ENCODE measurements at regions not wholly inside any gene's neighbourhood (a gene's known extent, or its start where the extent isn't known, plus 50 kb on each side); places are given as distances from the start of the nearest gene placed in this dataset.

DNA sequence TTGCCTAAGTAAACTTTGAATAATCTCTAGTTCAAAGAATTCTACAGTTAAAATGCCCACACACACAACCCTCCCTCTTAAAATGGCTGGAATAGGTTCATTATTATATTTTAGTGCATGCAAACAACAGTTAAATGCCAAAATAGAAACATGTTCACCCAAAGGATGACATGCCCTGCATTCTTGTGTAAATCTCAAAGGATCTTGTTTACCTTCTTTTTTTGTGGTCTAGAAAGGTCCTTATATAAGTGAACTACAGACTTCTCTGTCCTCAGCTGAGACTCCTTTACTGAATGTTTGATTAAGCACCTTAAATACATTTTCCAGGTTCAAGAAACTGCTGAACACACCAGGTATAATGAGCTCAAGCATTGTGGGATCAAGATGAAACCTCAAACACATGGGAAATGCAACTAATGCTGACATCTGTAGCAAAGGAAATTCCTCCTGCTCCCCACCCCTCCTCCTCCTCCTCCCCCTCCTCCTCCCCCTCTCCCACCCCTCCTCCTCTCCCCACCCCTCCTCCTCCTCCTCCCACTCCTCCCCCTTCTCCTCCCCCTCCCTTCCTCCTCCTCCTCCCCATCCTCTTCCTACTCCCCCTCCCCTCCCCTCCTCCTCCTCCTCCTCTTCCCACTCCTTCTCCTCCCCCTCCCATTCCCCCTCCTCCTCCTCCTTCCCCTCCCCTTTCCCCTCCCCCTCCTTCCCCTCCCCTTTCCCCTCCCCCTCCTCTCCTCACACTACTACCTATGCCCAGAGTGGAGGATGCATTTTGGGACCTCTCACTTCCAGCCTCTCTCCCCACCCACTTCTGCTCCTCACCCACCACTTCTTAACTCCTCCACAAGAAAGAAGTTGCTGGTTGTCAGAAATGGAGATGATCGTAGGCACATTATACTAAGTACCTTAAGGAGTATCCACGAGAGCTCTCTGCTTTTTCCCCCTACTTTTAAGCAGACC lies 233.9 kb downstream of the MRPL39 start:
- POLR2A ChIA-PET, result no interaction called here

DNA sequence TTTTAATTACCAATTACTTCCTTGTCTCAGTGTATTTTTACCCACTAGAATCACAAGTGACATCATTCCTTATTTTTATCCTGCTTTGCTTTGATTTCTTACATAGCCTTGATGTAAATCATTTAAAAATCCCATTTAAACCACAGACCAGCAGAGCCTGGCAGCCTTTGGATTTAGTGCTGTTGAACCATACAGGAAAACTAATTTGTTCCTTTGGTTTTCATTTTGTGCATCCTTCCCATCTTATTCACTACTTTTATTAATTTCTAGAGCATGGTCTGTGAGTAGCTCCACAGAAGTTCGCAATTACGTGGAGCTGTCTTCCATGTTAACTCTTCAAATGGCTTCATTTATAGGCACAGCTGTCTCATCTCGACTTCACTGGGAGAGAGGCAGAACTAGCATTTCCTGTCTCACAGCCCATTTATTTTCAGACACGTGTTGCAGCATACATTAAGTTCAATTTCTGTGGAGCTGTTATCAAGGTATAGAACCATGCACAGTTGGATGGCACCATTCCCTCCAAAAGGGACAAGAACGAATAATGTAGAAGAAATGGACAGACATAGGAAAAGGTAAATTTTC lies 235.3 kb downstream of the MRPL39 start:
- ATAC-seq (ENCODE audit: low read depth) (no peak), DNase-seq (no peak)
- Mint-ChIP-seq H3K27ac (no peak overlapping the region), H3K4me1 (peaks cover under 1% of the 10 kb centered on the region), H3K27me3 (peaks cover 22% of the 10 kb centered on the region), H3K4me3 (no peak overlapping the region), H3K9me3 (no peaks in the 10 kb centered on the region), H3K36me3 (no peaks in the 10 kb centered on the region)
- POLR2A ChIA-PET, result no interaction called here

More for the DNA sequence above, 233.9 kb downstream of the MRPL39 start:
- DNase-seq (no peak), ATAC-seq (ENCODE audit: low read depth) (no peak)
- no peaks in the 10 kb centered on the region for H3K36me3 Mint-ChIP-seq
- H3K4me3 Mint-ChIP-seq, result no peak overlapping the region
- H3K4me1 Mint-ChIP-seq, result peaks cover 8% of the 10 kb centered on the region
- peaks cover 23% of the 10 kb centered on the region for H3K27me3 Mint-ChIP-seq
- no peak overlapping the region for H3K27ac Mint-ChIP-seq
- H3K9me3 Mint-ChIP-seq, result no peaks in the 10 kb centered on the region

GRCh38 chr21:25370311-25370744 lies 237.0 kb downstream of the MRPL39 start:
- ATAC-seq (ENCODE audit: low read depth) (no peak), DNase-seq (no peak)
- Mint-ChIP-seq H3K36me3 (no peaks in the 10 kb centered on the region), H3K9me3 (no peaks in the 10 kb centered on the region), H3K4me1 (no peaks in the 10 kb centered on the region), H3K27me3 (peaks cover 10% of the 10 kb centered on the region), H3K4me3 (no peak overlapping the region), H3K27ac (no peak overlapping the region)
- POLR2A ChIA-PET, result no interaction called here

DNA sequence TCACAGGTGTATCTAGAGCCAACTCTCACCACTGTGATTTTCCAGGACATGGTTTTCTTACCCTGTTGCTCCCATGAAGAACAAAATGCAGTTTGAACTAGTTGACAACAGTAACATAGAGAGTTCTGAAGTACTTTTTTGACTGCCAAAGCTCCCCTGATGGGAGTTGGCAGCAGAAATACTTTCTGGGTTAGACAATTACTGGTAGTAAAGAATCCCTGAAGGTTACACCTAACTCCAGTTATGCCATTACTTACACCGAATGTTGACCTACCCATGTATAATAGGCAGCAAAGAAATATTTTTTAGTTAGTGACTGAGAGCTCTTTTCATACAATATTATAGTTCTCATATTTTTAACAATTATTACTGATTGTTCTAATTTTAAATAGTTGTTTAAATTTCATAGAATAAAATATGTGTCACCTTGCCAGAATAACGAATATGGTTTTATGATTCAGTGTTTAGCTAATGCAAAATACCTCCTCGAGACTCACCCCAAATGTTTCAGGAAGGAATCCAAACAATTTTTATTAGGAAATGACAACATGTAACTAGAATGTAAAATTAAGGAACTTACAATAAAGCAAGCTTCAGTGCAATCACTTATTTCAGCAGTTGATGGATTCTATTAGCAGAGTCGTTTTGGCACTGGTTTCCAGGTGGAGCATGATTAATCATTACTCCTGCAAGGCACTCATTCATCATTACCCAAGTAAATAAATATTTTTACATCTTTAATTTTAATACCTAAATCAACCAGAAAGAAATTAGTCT lies 237.6 kb downstream of the MRPL39 start:
- Mint-ChIP-seq H3K36me3 (no peaks in the 10 kb centered on the region), H3K9me3 (no peaks in the 10 kb centered on the region), H3K27ac (no peak overlapping the region), H3K27me3 (peaks cover 6% of the 10 kb centered on the region), H3K4me3 (no peak overlapping the region), H3K4me1 (no peaks in the 10 kb centered on the region)
- ATAC-seq (ENCODE audit: low read depth) (no peak), DNase-seq (no peak)
- POLR2A ChIA-PET, result no interaction called here

DNA sequence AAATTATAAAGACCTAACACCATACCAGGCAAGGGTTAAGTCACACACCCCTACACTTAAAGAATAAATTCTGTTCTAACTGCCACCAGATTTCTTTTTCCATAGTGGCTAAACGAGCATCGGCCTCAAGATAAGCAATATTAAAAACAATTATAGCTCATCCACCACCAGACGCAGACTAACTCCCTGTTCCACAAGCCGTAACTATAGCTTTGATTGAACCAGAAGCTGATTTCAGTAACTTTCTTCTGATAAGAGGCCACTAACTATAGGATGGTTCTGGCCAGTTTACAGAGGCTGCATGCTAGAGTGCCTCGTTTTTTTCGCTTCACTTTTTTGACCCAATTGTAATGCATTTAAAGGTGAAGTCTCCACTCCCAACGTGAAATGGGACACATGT lies 238.8 kb downstream of the MRPL39 start:
- POLR2A ChIA-PET, result no interaction called here
- Mint-ChIP-seq H3K4me3 (no peak overlapping the region), H3K27ac (no peak overlapping the region), H3K4me1 (no peaks in the 10 kb centered on the region), H3K36me3 (no peaks in the 10 kb centered on the region), H3K27me3 (peaks cover 2% of the 10 kb centered on the region), H3K9me3 (no peaks in the 10 kb centered on the region)
- ATAC-seq (ENCODE audit: low read depth) (no peak), DNase-seq (no peak)

DNA sequence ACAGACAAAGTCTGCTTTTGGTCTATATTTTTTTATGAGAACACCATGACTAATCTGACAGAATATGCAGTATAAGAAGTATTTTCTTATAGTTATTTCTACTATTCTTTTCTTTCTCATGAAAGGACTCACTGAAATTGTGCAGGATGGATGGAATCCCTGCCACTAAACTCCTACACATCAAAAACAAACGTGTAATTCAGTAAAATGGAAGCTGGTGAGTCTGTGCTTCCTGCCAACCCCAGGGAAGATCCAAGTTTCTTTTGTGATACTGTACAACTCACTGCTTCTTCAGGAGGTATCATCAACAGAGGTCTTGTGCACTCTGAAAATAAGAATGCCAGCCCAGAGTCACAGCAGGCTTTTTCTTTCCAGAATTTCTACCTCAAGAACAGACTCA lies 241.2 kb downstream of the MRPL39 start:
- H3K36me3 Mint-ChIP-seq, result no peaks in the 10 kb centered on the region
- no peak for ATAC-seq (ENCODE audit: low read depth)
- no peak overlapping the region for H3K4me3 Mint-ChIP-seq
- H3K9me3 Mint-ChIP-seq, result no peaks in the 10 kb centered on the region
- H3K4me1 Mint-ChIP-seq, result no peaks in the 10 kb centered on the region
- DNase-seq, result no peak
- POLR2A ChIA-PET, result no interaction called here
- no peak overlapping the region for H3K27ac Mint-ChIP-seq
- peaks cover 2% of the 10 kb centered on the region for H3K27me3 Mint-ChIP-seq

DNA sequence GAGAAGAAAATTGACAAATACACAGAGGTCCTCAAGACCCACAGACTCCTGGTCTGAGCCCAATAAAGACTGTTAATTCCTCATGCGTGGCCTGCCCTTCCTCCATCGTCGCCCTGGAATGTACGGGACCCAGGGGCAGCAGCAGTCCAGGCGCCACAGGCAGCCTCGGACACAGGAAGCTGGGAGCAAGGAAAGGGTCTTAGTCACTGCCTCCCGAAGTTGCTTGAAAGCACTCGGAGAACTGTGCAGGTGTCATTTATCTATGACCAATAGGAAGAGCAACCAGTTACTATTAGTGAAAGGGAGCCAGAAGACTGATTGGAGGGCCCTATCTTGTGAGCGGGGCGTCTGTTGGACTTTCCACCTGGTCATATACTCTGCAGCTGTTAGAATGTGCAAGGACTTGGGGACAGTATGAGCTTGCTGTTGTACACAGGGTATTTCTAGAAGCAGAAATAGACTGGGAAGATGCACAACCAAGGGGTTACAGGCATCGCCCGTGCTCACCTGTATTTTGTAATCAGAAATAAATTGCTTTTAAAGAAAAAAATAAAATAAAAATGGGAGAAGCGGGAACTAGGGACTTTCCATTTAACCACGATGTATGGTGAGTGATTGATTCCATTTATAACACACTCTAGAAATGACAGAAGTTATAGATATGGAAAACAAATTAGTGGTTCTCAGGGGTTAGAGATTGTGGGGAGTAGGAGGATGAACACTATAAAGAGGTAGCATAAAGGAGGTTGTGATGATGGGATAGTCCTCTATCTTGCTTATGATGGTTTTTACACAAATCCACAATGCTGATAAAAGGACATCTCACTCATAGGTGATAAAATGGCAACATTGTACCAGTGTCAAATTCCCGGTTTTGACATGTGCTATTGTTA lies 244.7 kb downstream of the MRPL39 start:
- Mint-ChIP-seq H3K9me3 (no peaks in the 10 kb centered on the region), H3K27me3 (peaks cover 2% of the 10 kb centered on the region), H3K27ac (no peak overlapping the region), H3K36me3 (no peaks in the 10 kb centered on the region), H3K4me1 (no peaks in the 10 kb centered on the region), H3K4me3 (no peak overlapping the region)
- DNase-seq, result no peak
- ATAC-seq (ENCODE audit: low read depth), result no peak
- POLR2A ChIA-PET, result no interaction called here

- Mint-ChIP-seq H3K4me1 (no peaks in the 10 kb centered on the region), H3K27me3 (no peaks in the 10 kb centered on the region), H3K27ac (no peak overlapping the region), H3K9me3 (no peaks in the 10 kb centered on the region), H3K36me3 (no peaks in the 10 kb centered on the region), H3K4me3 (no peak overlapping the region)
- DNase-seq, result no peak
- no peak for ATAC-seq (ENCODE audit: low read depth)
- POLR2A ChIA-PET, result no interaction called here
These were observed 245.5 kb downstream of the MRPL39 start for GRCh38 chr21:25361765-25362164.

GRCh38 chr21:25361097-25361496 lies 246.2 kb downstream of the MRPL39 start:
- POLR2A ChIA-PET, result no interaction called here
- H3K4me1 Mint-ChIP-seq, result no peaks in the 10 kb centered on the region
- no peak overlapping the region for H3K27ac Mint-ChIP-seq
- no peaks in the 10 kb centered on the region for H3K36me3 Mint-ChIP-seq
- H3K27me3 Mint-ChIP-seq, result no peaks in the 10 kb centered on the region
- ATAC-seq (ENCODE audit: low read depth) (no peak), DNase-seq (no peak)
- H3K4me3 Mint-ChIP-seq, result no peak overlapping the region
- H3K9me3 Mint-ChIP-seq, result no peaks in the 10 kb centered on the region

GRCh38 chr21:25360593-25360992 lies 246.7 kb downstream of the MRPL39 start:
- H3K27ac Mint-ChIP-seq, result no peak overlapping the region
- H3K4me3 Mint-ChIP-seq, result no peak overlapping the region
- H3K4me1 Mint-ChIP-seq, result no peaks in the 10 kb centered on the region
- no peaks in the 10 kb centered on the region for H3K36me3 Mint-ChIP-seq
- no peaks in the 10 kb centered on the region for H3K9me3 Mint-ChIP-seq
- no peaks in the 10 kb centered on the region for H3K27me3 Mint-ChIP-seq
- POLR2A ChIA-PET, result no interaction called here
- DNase-seq, result no peak
- no peak for ATAC-seq (ENCODE audit: low read depth)

- DNase-seq (no peak), ATAC-seq (ENCODE audit: low read depth) (no peak)
- no peaks in the 10 kb centered on the region for H3K27me3 Mint-ChIP-seq
- H3K9me3 Mint-ChIP-seq, result no peaks in the 10 kb centered on the region
- no peaks in the 10 kb centered on the region for H3K36me3 Mint-ChIP-seq
- H3K27ac Mint-ChIP-seq, result no peak overlapping the region
- POLR2A ChIA-PET, result no interaction called here
- no peaks in the 10 kb centered on the region for H3K4me1 Mint-ChIP-seq
- no peak overlapping the region for H3K4me3 Mint-ChIP-seq
These were observed 247.6 kb downstream of the MRPL39 start for GRCh38 chr21:25359724-25360123.

DNA sequence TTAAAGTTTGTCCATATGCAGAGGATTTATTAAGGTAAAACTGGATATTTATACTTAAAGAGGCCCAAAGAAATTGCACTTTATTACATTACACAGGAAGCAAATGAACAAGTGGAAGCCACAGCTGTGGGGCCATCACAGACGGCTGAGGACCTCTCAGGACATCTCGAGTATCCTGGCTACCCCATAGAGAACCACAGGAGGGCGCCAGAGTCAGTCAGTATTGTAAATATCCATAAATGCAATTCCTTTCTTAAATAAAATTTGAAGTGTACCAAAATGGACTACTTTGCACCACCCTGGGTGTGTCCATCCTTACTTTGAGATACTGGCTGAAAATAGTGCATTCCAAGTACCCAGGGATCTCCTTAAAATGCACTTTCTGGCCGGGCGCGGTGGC lies 257.2 kb downstream of the MRPL39 start:
- Mint-ChIP-seq H3K27ac (no peak overlapping the region), H3K9me3 (peaks cover 4% of the 10 kb centered on the region), H3K27me3 (peaks cover 28% of the 10 kb centered on the region), H3K4me3 (no peak overlapping the region), H3K4me1 (no peaks in the 10 kb centered on the region), H3K36me3 (no peaks in the 10 kb centered on the region)
- POLR2A ChIA-PET, result no interaction called here
- ATAC-seq (ENCODE audit: low read depth) (no peak), DNase-seq (peak; percentile 29)

Measured in activated naive CD8-positive, alpha-beta T cell treated with anti-CD3 and anti-CD28 coated beads, Interleukin-2, amount 10 ng/mL, durations not matched to agents 7 days and 5 days (primary cell).